Keratinocyte (primary cell): ENCODE measurements at regions not wholly inside any gene's neighbourhood (a gene's known extent, or its start where the extent isn't known, plus 50 kb on each side); places are given as distances from the start of the nearest gene placed in this dataset.

Experiments
- DNase-seq: peaks from one replicate; pipeline ENCODE4 v3.0.0-alpha.2; 2011; ENCODE audit warnings: low read depth, missing footprints, low spot score
- FAIRE-seq: peaks from 2 replicates; lab custom pipeline; 2011; peaks lifted over from hg19 to GRCh38; lab: Jason Lieb, UNC
- H2AFZ ChIP-seq: 2 replicates; pipeline ENCODE4 v1.6.0; 2012; ENCODE audit warnings: low read length, control low read depth, inconsistent platforms; ENCODE audit not compliant: control insufficient read depth
- H3K27ac ChIP-seq: 2 replicates; pipeline ENCODE4 v1.5.1; 2011; ENCODE audit warnings: low read length; ENCODE audit not compliant: control insufficient read depth, insufficient read depth
- H3K27me3 ChIP-seq: 3 replicates; pipeline ENCODE4 v1.6.0; 2011; ENCODE audit warnings: low read length; ENCODE audit not compliant: control insufficient read depth, insufficient read depth; ENCODE audit errors: extremely low read depth
- H3K36me3 ChIP-seq, 2 experiments: 2 replicates in 1 of 2; 3 replicates in 1 of 2; pipeline ENCODE4 v1.5.1; 2011; ENCODE audit warnings: low read length in 2 of 2, mild to moderate bottlenecking in 1 of 2; ENCODE audit not compliant: control insufficient read depth in 2 of 2, insufficient read depth in 2 of 2; ENCODE audit errors: extremely low read depth in 1 of 2
- H3K4me1 ChIP-seq: 3 replicates; pipeline ENCODE4 v1.5.1; 2011; ENCODE audit warnings: low read length; ENCODE audit not compliant: control insufficient read depth, insufficient read depth; ENCODE audit errors: extremely low read depth
- H3K4me2 ChIP-seq: 3 replicates; pipeline ENCODE4 v1.6.0; 2011; ENCODE audit warnings: low read depth, low read length; ENCODE audit not compliant: control insufficient read depth, insufficient read depth; ENCODE audit errors: extremely low read depth
- H3K4me3 ChIP-seq, 3 experiments: fragments of 200-600 bp in 1 of 3; sonication (generic) in 1 of 3; 2 replicates in 2 of 3; 3 replicates in 1 of 3; pipeline ENCODE4 v1.5.1; 2011 to 2016; ENCODE audit warnings: low read length in 3 of 3, mild to moderate bottlenecking in 3 of 3, control low read depth in 2 of 3, inconsistent platforms in 1 of 3, low read depth in 1 of 3, mixed read lengths in 1 of 3, mixed run types in 1 of 3, moderate library complexity in 1 of 3; ENCODE audit not compliant: control insufficient read depth in 2 of 3, insufficient read depth in 2 of 3; ENCODE audit errors: extremely low read depth in 1 of 3
- H3K79me2 ChIP-seq: 2 replicates; pipeline ENCODE4 v1.6.0; 2012; ENCODE audit warnings: low read length; ENCODE audit not compliant: control insufficient read depth, insufficient read depth
- H3K9ac ChIP-seq: 3 replicates; pipeline ENCODE4 v1.6.0; 2011; ENCODE audit warnings: low read length; ENCODE audit not compliant: control insufficient read depth, insufficient read depth; ENCODE audit errors: extremely low read depth
- H3K9me1 ChIP-seq: 3 replicates; pipeline ENCODE4 v1.6.0; 2011; ENCODE audit warnings: low read length; ENCODE audit not compliant: control insufficient read depth, insufficient read depth; ENCODE audit errors: extremely low read depth
- H3K9me3 ChIP-seq: 2 replicates; pipeline ENCODE4 v1.5.1; 2012; ENCODE audit warnings: low read depth, low read length; ENCODE audit not compliant: control insufficient read depth
- H4K20me1 ChIP-seq: 3 replicates; pipeline ENCODE4 v1.6.0; 2011; ENCODE audit warnings: low read length; ENCODE audit not compliant: control insufficient read depth, insufficient read depth; ENCODE audit errors: extremely low read depth
- CTCF ChIP-seq, 3 experiments: IDR thresholded peaks in 1 of 3; conservative IDR thresholded peaks in 1 of 3; optimal IDR thresholded peaks in 1 of 3; 2 replicates in 2 of 3; 3 replicates in 1 of 3; pipeline versions ENCODE3 to v1.5.1; 2011; ENCODE audit warnings: low read length in 3 of 3, mild to moderate bottlenecking in 3 of 3, moderate library complexity in 2 of 3, control low read depth in 1 of 3, inconsistent platforms in 1 of 3; ENCODE audit not compliant: insufficient read depth in 2 of 3; ENCODE audit errors: extremely low read depth in 1 of 3
- EZH2 ChIP-seq: IDR thresholded peaks from one replicate; pipeline ENCODE4 v1.6.1; 2012; ENCODE audit warnings: inconsistent platforms, mild to moderate bottlenecking, low read length, moderate library complexity
- dilution Hi-C: fragments of 300-500 bp; cut with MboI; formaldehyde crosslinking; loops from one replicate; pipeline ENCODE4 v1.7.0; 2020; ENCODE audit warnings: low sequenced_read_pairs; ENCODE audit not compliant: extremely low pct_ligation_motif_present

- Histone ChIP-seq H3K4me1 (no peaks in the 10 kb centered on the region), H3K4me3 (no peak overlapping the region), H3K79me2 (no peaks in the 10 kb centered on the region), H3K27me3 (no peaks in the 10 kb centered on the region), H3K4me2 (no peak overlapping the region), H3K36me3 (no peaks in the 10 kb centered on the region), H3K9me3 (no peaks in the 10 kb centered on the region), H3K9me1 (no peaks in the 10 kb centered on the region), H3K27ac (no peak overlapping the region), H4K20me1 (no peaks in the 10 kb centered on the region), H3K9ac (no peak overlapping the region), H2AFZ (no peak overlapping the region)
- dilution Hi-C loops, result no loop called here
- FAIRE-seq, result no peak
- no peak for DNase-seq
- TF ChIP-seq CTCF (optimal IDR thresholded peaks at IDR 0.05 in 1 of 3, IDR thresholded peaks at IDR 0.05 in 1 of 3, conservative IDR thresholded peaks at IDR 0.05 in 1 of 3; ENCODE audit: extremely low read depth in 1 of 3, insufficient read depth in 2 of 3, low read length in 3 of 3) (no peak), EZH2 (no peak)
Observed at GRCh38 chr10:78393094-78393493, 359.4 kb downstream of the RPS24 start.

- H3K27ac ChIP-seq, result no peak overlapping the region
- TF ChIP-seq CTCF (optimal IDR thresholded peaks at IDR 0.05 in 1 of 3, IDR thresholded peaks at IDR 0.05 in 1 of 3, conservative IDR thresholded peaks at IDR 0.05 in 1 of 3; ENCODE audit: extremely low read depth in 1 of 3, insufficient read depth in 2 of 3, low read length in 3 of 3) (no peak), EZH2 (no peak)
- H3K4me3 ChIP-seq, result no peak overlapping the region
- no peaks in the 10 kb centered on the region for H4K20me1 ChIP-seq
- H2AFZ ChIP-seq, result no peak overlapping the region
- dilution Hi-C loops, result no loop called here
- no peaks in the 10 kb centered on the region for H3K27me3 ChIP-seq
- no peaks in the 10 kb centered on the region for H3K36me3 ChIP-seq
- no peak overlapping the region for H3K4me2 ChIP-seq
- H3K9ac ChIP-seq, result no peak overlapping the region
- H3K79me2 ChIP-seq, result no peaks in the 10 kb centered on the region
- no peaks in the 10 kb centered on the region for H3K9me1 ChIP-seq
- no peaks in the 10 kb centered on the region for H3K4me1 ChIP-seq
- DNase-seq, result no peak
- no peaks in the 10 kb centered on the region for H3K9me3 ChIP-seq
- FAIRE-seq, result no peak
Observed at GRCh38 chr10:78394047-78394446, 360.4 kb downstream of the RPS24 start.
